HL-60/S4 treated with phorbol 12-myristate 13-acetate at 8.2 ng/mL for 4 days and 3 days (cell line): ENCODE measurements at regions not wholly inside any gene's neighbourhood (a gene's known extent, or its start where the extent isn't known, plus 50 kb on each side); places are given as distances from the start of the nearest gene placed in this dataset.
"Not testable (repeated sequence)": the region's sequence is repeated elsewhere in the genome, so short reads cannot be mapped to it uniquely, and the experiment has no call there.

Source experiments
- in situ Hi-C: fragments of 300-500 bp; cut with MboI; formaldehyde crosslinking; loops from 2 replicates; pipeline ENCODE4 v1.15.0; 2022; ENCODE audit warnings: low sequenced_read_pairs

DNA sequence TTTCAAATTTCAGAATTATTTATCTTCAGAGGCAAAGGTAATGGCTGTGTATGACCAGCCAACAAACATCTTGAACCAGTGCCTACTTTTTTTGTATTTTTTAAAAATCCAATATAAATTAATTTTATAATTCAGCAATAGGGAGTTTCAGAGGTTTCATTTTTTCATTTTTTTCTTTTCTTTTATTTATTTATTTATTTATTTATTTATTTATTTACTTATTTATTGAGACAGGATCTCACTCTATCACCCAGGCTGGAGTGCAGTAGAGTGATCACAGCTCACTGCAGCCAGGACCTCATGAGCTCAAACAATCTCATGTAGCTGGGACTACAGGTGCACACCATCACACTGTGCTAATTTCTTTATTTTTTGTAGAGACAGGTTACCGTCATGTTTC is 250.5 kb downstream of the TMEM47 start:
- in situ Hi-C loops, result no loop called here

DNA sequence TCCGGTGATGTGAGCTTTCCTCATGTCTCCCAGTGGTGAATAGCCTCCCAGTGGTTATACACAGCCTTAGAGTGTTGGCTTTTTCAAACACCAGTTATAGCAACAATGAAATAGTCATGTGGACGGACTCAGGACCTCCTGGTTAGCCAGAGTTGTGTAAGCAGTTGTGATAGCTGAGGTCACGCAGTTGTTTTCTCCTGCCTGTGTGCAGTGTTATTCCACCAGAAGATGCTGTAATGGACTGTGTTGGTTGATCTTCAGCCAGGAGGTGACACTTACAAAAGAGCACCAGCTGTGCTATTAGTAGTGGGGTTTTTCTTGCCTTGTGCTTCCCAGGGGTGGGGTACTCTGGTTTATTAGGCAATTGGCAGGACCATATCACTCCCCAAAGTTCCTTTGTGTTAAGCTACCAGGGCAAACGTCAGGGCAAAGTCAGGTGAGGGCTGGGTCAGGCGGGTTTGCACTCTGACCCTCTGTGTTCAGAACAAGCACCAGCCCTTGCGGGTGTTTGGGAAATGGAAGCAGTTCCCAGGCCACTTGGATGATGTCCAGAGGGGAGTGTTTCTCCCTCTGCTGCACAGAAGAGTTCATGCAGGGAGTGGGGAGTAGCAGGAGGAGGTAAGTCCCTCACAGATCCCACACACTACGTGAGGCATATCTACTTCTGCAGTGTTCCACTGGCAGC is 252.6 kb downstream of the TMEM47 start:
- in situ Hi-C loops, result no loop called here

DNA sequence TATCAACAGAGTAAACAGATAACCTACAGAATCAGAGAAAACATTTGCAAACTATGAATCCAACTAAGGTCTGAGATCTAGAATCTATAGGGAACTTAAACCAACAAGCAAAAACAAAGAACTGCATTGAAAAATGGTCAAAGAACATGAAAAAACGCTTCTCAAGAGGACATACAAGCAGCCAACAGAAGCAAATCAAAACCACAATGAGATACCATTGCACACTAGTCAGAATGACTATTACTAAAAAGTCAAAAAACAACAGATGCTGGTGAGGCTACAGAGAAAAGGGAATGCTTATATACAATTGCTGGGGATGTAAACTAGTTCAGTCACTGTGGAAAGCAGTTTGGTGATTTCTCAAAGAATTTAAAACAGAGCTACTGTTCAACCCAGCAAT is 255.7 kb downstream of the TMEM47 start:
- in situ Hi-C loops, result no loop called here

DNA sequence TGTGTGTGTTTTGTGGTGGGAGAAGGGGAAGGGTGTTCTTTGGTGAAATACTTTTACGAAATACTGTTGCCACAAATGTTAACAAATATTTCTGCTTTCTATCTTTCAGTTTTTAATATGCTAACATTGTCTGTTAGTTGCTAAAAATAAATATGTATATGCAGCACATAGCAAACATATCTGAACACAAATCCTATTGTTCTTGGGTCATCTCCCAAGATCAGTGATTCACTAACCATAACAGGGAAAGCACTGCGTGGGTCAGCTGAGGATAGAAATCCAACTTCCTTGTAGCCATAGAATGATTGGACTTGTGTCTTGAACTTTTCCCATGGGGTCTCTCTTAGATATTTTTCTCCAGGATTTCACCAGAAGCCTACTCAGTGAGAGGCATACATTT is 250.3 kb upstream of the FAM47A start:
- in situ Hi-C loops, result no loop called here

DNA sequence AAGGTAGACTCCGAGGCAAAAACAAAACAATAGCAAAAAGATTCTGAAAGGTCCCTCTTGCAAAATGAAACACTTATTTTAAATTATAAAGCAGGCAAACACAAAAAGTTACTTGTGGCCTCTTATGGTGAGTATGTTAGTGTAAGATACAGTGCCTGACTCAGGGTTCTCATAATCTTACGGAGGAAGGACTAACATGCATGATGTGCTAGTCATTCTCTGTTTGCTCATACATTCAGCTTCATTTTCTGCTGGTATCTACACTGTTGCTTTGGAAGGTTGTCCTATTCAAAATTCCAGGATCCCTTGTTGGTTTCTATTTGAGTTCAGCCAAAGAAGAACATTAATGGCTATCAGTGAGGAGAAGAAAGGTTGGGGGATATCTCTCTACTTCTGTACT is 249.1 kb upstream of the FAM47A start:
- in situ Hi-C loops, result no loop called here

DNA sequence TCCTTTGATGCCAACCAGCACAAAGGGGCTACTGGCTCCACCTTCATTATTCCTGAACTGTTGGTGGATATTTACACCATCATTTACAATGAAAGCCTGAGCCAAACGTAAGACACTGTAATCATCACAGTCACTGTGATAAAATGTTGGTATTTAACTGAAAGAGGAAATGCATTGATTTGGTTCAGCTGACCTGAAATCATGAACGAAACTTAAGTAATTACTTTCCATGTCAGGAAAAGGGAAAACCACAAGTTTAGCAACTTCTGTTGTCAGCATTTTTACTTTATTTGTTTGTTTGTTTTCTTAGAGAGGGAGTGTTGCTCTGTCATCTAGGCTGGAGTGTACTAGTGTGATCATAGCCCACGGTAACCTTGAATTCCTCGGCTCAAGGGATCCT is 247.8 kb upstream of the FAM47A start:
- in situ Hi-C loops, result no loop called here

DNA sequence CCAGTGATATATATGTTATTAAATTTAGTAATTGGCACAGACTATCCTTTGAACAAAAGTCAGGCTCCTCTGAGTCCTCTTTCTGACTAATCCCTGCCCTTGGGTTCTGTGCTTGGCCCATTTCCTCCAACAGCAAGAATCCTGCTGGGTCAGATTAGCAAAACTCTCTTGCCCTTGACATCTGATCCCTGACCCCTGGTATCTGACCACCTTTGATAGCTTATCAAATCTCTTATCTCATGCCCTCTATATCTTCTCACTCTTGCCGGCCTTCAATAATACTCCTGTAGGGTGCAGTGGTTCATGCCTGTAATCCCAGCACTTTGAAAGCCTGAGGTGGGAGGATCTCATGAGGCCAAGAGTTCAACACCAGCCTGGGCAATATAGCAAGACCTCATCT is 245.5 kb upstream of the FAM47A start:
- in situ Hi-C loops, result no loop called here

DNA sequence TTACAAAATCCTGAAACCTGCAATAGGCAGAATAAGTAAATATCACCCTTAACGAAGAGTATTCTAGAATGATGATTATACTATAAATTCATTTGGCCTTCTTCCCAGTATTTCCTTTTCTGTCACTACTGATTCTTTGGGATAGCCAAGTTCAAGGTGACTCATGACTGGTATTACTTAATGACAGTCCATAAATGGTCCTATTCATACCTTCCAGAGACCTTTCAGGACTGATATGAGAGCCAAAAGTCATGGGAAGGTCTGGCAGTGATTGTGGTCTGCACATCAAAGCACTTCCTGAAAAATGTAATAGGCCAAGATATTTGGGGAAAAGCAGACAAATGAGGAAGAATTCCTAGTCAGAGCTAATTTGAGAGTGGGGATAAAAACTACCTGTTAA is 239.6 kb upstream of the FAM47A start:
- in situ Hi-C loops, result no loop called here

DNA sequence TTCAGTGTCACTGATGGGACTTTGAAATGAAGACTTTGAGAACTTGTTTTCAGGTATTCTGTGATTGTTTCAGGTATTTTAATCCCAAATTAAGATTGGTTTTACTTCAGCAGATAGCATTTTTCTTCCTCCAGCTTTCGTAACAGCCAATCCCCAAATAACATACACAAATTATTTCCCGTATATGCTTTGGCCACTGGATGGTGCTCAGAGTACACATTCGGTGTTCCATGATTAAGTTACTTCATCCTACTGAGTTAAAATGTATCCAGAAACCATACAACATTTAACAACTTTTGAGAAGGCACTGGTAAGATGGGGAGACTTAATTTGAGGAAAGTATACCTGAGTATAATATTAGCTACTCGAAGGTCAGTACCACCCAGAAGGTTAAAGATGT is 233.4 kb upstream of the FAM47A start:
- in situ Hi-C loops, result no loop called here

DNA sequence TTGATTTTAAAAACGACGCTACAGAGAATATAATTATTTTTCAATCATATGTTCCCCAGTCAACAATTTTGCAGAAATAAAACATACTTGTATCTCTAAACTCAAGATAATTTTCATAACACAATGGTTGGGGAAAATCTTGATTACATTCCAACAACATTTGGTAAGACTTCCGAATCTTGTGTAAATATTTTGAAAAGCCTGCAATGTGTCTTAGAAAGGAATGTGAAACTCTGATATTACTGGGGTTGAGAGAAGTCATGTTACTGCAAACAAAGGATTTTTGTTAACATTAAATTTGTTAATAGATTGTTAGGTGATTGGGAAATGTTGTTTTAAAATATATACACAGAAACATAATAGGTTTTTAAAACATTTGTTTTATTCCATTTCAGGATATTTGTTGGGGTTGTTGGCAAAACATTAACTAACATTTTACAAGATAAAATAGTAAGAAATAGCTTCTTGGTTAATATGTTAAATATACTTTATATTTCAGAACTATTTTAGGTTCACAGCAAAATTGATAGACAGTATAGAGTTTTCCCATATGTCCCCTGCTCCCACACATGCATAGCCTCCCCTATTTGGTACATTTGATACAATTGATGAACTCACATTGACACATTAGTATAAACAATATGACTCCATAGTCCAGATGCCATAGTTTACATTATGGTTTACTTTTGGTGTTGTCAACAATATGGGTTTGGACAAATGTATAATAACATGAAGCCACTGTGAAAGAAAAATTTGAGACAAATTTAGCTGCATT is 218.6 kb upstream of the FAM47A start:
- in situ Hi-C loops, result no loop called here

DNA sequence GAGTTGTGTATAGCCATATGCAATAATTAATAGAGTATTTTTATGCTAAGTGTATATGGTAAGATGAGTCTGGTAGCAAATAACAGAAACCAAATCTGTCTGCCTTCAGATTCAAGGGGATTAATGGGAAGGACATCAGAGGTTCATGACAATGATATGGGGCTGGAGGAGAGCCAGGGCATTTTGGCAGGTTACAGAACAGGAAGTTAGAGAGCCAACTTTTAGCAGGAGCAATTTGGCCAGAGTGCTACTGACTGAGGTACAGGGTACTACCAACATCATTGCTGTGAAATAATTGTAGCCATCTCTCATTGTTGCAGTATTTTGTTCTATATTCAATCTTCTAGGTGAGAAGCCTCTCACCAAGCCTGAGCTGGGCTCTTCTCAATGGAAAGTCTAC is 210.9 kb upstream of the FAM47A start:
- in situ Hi-C loops, result no loop called here

DNA sequence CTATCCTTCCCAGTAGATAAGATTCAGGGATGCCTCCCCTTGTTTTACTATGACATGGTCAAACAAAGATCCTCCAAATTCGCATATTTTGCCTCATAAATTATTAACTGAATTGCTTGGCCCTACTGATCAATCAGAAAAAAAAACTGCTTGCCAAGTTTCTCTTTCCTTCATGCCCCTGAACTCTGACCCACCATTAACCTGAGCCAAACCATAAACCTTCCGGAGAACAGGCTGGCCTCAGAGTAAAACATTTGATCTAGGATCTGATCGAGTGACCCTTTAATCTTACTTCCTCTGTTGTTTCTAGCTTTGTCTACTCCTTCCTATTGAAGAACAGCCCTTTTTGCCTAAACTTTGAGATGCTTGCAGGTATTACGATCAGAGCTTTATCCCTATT is 209.7 kb upstream of the FAM47A start:
- in situ Hi-C loops, result no loop called here

DNA sequence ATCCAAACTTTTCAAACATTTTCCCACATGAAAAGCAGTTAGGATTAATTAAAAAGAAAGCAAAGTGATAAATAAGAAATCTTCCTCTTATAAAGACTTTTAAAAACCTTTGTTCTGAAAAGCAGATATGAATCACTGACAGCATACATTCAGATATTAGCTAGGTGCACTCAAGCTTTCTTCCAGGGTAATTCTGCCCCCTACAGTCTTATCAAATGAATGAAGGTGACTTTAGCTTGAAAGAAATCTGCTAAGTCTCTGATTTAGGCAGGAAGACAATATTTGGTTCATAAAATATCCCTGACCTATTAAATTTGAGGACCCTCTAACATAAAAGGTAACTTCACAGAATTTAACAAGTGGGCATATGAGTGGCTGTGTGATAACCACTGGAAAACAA is 209.1 kb upstream of the FAM47A start:
- in situ Hi-C loops, result no loop called here

DNA sequence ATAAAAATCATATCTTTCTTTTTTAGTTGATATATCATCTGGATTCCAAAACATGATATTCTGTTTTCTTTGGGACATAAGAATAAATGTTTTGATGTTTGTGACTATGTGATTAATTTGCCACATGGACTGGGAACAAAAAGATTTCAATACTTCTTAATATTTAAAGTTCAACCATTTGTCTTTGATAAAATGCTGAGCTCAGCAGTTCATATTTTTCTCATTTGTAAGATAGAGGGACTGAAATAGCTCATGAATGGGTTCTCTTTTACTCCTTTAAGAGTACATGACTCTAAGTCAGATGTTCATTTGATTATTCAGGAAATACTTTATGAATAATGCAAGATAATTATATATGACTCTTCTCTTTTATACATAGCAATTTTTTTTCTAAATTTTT is 205.9 kb upstream of the FAM47A start:
- in situ Hi-C loops, result no loop called here

DNA sequence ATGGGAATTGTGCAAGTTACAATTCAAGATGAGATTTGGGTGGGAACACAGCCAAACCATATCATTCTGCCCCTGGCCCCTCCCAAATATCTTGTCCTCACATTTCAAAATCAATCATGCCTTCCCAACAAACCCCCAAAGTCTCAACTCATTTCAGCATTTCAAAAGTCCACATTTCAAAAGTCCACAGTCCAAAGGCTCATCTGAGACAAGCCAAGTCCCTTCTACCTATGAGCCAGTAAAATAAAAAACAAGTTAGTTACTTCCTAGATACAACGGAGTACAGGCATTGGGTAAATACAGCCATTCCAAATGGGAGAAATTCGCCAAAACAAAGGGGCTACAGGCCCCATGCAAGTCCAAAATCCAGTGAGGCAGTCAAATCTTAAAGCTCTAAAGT is 203.3 kb upstream of the FAM47A start:
- in situ Hi-C loops, result not testable (repeated sequence)

DNA sequence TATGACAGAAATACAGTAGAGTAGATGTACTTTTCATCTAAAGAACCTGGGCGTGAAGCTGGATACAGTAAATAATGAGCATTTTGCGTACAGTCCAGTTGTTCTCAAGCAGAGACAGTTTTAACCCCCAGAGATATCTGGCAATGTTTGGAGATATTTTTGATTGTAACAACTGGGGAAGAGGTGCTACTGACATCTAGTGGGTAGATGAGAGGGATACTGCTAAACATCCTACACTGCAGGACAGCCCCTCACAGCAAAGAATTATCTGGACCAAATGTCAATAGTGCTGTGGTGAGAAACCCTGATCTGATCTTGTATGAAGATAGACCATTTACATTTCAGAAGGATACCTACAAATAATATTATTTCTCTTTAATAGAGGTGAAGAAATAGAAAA is 200.2 kb upstream of the FAM47A start:
- in situ Hi-C loops, result no loop called here

DNA sequence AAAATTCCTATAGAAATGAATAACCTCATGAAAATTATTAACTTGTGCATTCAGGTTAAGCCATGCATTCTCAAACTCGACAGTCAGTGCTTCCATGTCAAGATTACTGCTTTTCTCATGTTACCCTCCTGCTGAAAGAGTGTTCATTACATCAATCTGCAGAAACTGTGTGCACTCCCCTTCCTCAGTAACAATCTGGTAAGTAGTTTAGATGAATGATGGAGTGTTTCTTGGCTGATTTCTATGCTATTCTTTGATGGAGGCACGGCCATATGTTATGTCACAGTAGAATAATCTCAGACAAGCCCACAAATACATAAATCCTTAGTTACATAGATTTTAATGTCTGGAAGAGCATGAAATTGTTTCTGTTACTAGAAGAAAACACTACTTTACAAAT is 193.3 kb upstream of the FAM47A start:
- in situ Hi-C loops, result no loop called here

DNA sequence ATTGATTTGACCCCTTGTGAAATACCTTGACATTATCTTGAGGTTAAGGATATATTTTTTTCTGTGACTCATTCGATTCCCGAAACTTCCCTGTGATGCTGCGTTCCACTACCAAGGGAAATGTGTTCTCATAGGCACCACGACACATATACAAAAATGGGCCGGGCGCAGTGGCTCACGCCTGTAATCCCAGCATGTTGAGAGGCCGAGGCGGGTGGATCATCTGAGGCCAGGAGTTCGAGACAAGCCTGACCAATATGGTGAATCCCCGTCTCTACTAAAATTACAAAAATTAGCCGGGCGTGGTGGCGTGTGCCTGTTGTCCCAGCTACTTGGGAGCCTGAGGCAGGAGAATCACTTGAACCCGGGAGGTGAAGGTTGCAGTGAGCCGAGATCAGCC is 188.3 kb upstream of the FAM47A start:
- in situ Hi-C loops, result not testable (repeated sequence)

DNA sequence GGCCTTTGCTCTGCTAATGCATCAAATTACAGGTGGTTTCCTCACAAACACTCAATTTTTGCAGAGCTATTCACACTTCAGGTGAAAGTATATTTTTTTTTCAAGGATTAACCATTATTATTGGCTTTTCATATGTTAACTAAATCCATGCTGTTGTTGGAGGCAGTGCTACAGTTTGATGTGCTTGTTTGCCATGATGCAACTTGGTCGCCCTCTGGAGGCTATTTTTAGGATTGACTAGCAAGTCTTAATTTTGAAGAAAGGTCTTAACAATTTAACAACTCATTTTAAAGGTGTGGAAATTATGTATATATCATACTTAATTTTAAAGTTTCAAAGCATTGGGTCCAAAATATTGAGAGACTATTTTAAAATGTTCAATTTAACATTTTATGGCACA is 168.8 kb upstream of the FAM47A start:
- in situ Hi-C loops, result no loop called here

DNA sequence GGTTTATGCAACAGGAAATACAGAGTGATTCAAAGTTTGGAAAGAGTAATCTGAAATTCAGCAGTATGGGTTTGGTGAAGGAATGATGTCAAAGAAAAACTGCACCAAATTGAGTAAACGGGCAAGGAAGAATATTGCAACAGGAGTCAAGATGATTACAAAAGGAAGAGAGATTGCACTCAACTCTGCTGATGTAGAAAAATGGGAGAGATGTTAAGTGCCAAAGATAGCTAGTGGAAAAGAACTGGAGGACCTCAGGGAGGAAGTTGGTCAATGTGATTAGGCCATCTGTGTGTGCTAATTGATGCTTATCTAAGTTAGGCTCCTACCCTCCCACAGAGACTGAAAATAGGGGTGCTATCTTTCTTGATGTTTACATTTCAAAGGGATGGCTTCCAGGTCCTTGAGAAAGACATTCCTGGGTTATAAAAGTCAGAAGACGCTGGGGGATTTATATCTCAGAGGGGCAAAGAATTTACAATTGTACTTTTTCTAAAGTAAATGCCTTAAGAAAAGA is 167.4 kb upstream of the FAM47A start:
- in situ Hi-C loops, result loop anchor here (25.0 kb wide), 1 partner anchor 862 kb away; no protein-coding TSS in a partner anchor

DNA sequence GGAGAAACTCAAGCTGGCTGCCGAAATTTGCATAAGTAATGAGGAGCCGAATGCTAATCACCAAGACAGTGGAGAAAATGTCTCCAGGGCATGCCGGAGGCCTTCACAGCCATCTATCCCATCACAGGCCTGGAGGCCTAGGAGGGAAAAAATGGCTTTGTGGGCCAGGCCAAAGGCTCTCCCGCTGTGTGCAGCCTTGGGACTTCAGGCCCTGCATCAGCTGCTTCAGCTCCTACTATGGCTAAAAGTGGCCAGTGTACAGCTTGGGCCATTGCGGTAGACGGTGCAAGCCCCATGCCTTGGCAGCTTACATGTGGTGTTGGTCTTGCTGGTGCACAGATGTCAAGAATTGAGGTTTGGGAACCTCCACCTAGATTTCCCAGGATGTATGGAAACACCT is 162.6 kb upstream of the FAM47A start:
- in situ Hi-C loops, result loop anchor here (25.0 kb wide), 1 partner anchor 857 kb away; no protein-coding TSS in a partner anchor

DNA sequence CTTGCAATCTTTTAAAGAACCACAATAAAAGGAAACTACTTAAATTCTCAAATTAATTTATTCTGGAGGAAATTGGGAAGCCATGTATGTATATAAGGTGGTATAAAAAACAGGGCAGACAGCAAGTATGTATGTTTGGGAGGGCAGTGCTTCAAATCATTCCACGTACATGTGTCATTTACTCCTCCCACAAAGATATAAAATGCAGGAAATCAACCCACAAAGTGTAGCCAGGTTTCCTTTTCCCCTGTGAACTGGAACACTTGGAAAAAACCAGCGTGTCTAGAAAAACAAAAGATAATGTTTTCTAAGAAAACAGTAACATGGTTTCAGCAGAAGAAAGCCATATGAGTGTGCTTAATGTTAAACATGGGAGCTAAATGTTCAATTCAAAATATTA is 156.7 kb upstream of the FAM47A start:
- in situ Hi-C loops, result loop anchor here (25.0 kb wide), 1 partner anchor 851 kb away; no protein-coding TSS in a partner anchor
